Tibial nerve (tissue), 4 donors: ENCODE measurements at regions not wholly inside any gene's neighbourhood (a gene's known extent, or its start where the extent isn't known, plus 50 kb on each side); places are given as distances from the start of the nearest gene placed in this dataset.

ENCODE experiments used
- CTCF ChIP-seq, 5 experiments: fragments of 200-600 bp in 3 of 5; fragments of 450-650 bp in 2 of 5; sonication (generic) in 3 of 5; IDR thresholded peaks; one replicate each; pipeline ENCODE4 v1.5.1; 2016 to 2019; ENCODE audit warnings: antibody characterized with exemption in 5 of 5, mild to moderate bottlenecking in 3 of 5, moderate library complexity in 2 of 5
- EP300 ChIP-seq, 2 donors: sonication (generic); formaldehyde crosslinking; IDR thresholded peaks; one replicate each; pipeline ENCODE4 v1.6.1; 2017; ENCODE audit warnings: antibody characterized with exemption in 2 of 2, mild to moderate bottlenecking in 1 of 2
- POLR2A ChIP-seq, 2 donors: fragments of 450-650 bp; IDR thresholded peaks; one replicate each; pipeline ENCODE4 v1.6.1; 2017; ENCODE audit warnings: antibody characterized with exemption in 2 of 2, mild to moderate bottlenecking in 2 of 2, moderate library complexity in 2 of 2

DNA sequence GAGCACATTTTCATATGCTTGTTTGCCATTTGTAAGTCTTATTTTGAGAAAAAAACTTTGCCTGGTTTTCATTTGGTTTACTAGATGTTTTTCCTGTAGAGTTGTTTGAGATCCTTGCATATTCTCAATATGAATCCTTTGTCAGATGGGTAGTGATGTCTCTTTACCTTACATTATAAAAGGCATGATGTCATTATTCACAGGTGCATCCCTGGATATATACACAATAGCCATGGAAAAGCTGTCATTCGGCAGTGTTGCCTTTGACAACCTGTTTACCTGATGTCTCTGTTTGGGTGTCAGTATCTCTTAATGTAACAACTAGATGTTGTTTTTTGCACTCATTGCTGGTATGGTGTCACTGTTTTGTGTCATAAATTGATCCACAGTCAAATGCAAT is 58.8 kb upstream of the MAL start:
- TF ChIP-seq EP300 (IDR thresholded peaks at IDR 0.05) = no peak
- no peak for TF ChIP-seq CTCF (IDR thresholded peaks at IDR 0.05)
- no peak for TF ChIP-seq POLR2A (IDR thresholded peaks at IDR 0.05)
